ENCODE measurements at regions not wholly inside any gene's neighbourhood (a gene's known extent, or its start where the extent isn't known, plus 50 kb on each side); places are given as distances from the start of the nearest gene placed in this dataset.

GRCh38 chr20:40054311-40054710 lies 634.7 kb downstream of the MAFB start:
- H3K4me2 ChIP-seq (ENCODE audit: low read length) = no peak overlapping the region
- H3K27ac ChIP-seq (ENCODE audit: low read length) = no peak overlapping the region
- no peak overlapping the region for H3K9ac ChIP-seq (ENCODE audit: low read length)
- no peak for TF ChIP-seq EZH2phosphoT487 (IDR thresholded peaks at IDR 0.05; ENCODE audit: low read depth)
- no peak for TF ChIP-seq CTCF (IDR thresholded peaks at IDR 0.05; ENCODE audit: low read depth, low read length)
- H3K4me3 ChIP-seq (ENCODE audit: low read length) = no peak overlapping the region
- H3K9me3 ChIP-seq (ENCODE audit: insufficient read depth, low read length) = no peaks in the 10 kb centered on the region
- no peaks in the 10 kb centered on the region for H3K36me3 ChIP-seq (replicated peaks; ENCODE audit: low read depth, low read length)
- H2AFZ ChIP-seq (ENCODE audit: low read depth, low read length) = no peak overlapping the region
- no peaks in the 10 kb centered on the region for H3K4me1 ChIP-seq (ENCODE audit: low read length)
- no peaks in the 10 kb centered on the region for H3K27me3 ChIP-seq (ENCODE audit: low read depth, low read length)
- H3K79me2 ChIP-seq (ENCODE audit: low read length) = no peaks in the 10 kb centered on the region
- H4K20me1 ChIP-seq (ENCODE audit: insufficient read depth, low read length) = no peaks in the 10 kb centered on the region

- no peak overlapping the region for H2AFZ ChIP-seq (ENCODE audit: low read depth, low read length)
- TF ChIP-seq EZH2phosphoT487 (IDR thresholded peaks at IDR 0.05; ENCODE audit: low read depth) = no peak
- no peak for TF ChIP-seq CTCF (IDR thresholded peaks at IDR 0.05; ENCODE audit: low read depth, low read length)
- H3K9ac ChIP-seq (ENCODE audit: low read length) = no peak overlapping the region
- no peaks in the 10 kb centered on the region for H3K9me3 ChIP-seq (ENCODE audit: insufficient read depth, low read length)
- H4K20me1 ChIP-seq (ENCODE audit: insufficient read depth, low read length) = no peaks in the 10 kb centered on the region
- no peaks in the 10 kb centered on the region for H3K36me3 ChIP-seq (replicated peaks; ENCODE audit: low read depth, low read length)
- H3K4me3 ChIP-seq (ENCODE audit: low read length) = no peak overlapping the region
- no peaks in the 10 kb centered on the region for H3K79me2 ChIP-seq (ENCODE audit: low read length)
- no peaks in the 10 kb centered on the region for H3K27me3 ChIP-seq (ENCODE audit: low read depth, low read length)
- no peak overlapping the region for H3K27ac ChIP-seq (ENCODE audit: low read length)
- H3K4me1 ChIP-seq (ENCODE audit: low read length) = no peaks in the 10 kb centered on the region
- no peak overlapping the region for H3K4me2 ChIP-seq (ENCODE audit: low read length)
These were observed 638.4 kb downstream of the MAFB start for GRCh38 chr20:40050596-40050995.

- H3K79me2 ChIP-seq (ENCODE audit: low read length) = no peaks in the 10 kb centered on the region
- no peak overlapping the region for H3K4me2 ChIP-seq (ENCODE audit: low read length)
- H2AFZ ChIP-seq (ENCODE audit: low read depth, low read length) = no peak overlapping the region
- H3K4me1 ChIP-seq (ENCODE audit: low read length) = no peaks in the 10 kb centered on the region
- H3K36me3 ChIP-seq (replicated peaks; ENCODE audit: low read depth, low read length) = no peaks in the 10 kb centered on the region
- no peak overlapping the region for H3K4me3 ChIP-seq (ENCODE audit: low read length)
- no peaks in the 10 kb centered on the region for H3K27me3 ChIP-seq (ENCODE audit: low read depth, low read length)
- no peak for TF ChIP-seq EZH2phosphoT487 (IDR thresholded peaks at IDR 0.05; ENCODE audit: low read depth)
- TF ChIP-seq CTCF (IDR thresholded peaks at IDR 0.05; ENCODE audit: low read depth, low read length) = no peak
- H3K27ac ChIP-seq (ENCODE audit: low read length) = no peak overlapping the region
- no peaks in the 10 kb centered on the region for H3K9me3 ChIP-seq (ENCODE audit: insufficient read depth, low read length)
- no peak overlapping the region for H3K9ac ChIP-seq (ENCODE audit: low read length)
- no peaks in the 10 kb centered on the region for H4K20me1 ChIP-seq (ENCODE audit: insufficient read depth, low read length)
These were observed 639.2 kb downstream of the MAFB start for GRCh38 chr20:40049854-40050253.

- H3K9ac ChIP-seq (ENCODE audit: low read length) = no peak overlapping the region
- H3K36me3 ChIP-seq (replicated peaks; ENCODE audit: low read depth, low read length) = no peaks in the 10 kb centered on the region
- TF ChIP-seq EZH2phosphoT487 (IDR thresholded peaks at IDR 0.05; ENCODE audit: low read depth) = no peak
- no peak for TF ChIP-seq CTCF (IDR thresholded peaks at IDR 0.05; ENCODE audit: low read depth, low read length)
- no peak overlapping the region for H2AFZ ChIP-seq (ENCODE audit: low read depth, low read length)
- no peaks in the 10 kb centered on the region for H3K4me1 ChIP-seq (ENCODE audit: low read length)
- H3K4me2 ChIP-seq (ENCODE audit: low read length) = no peak overlapping the region
- no peak overlapping the region for H3K4me3 ChIP-seq (ENCODE audit: low read length)
- no peak overlapping the region for H3K27ac ChIP-seq (ENCODE audit: low read length)
- no peaks in the 10 kb centered on the region for H4K20me1 ChIP-seq (ENCODE audit: insufficient read depth, low read length)
- H3K79me2 ChIP-seq (ENCODE audit: low read length) = no peaks in the 10 kb centered on the region
- H3K9me3 ChIP-seq (ENCODE audit: insufficient read depth, low read length) = no peaks in the 10 kb centered on the region
- no peaks in the 10 kb centered on the region for H3K27me3 ChIP-seq (ENCODE audit: low read depth, low read length)
These were observed 642.3 kb downstream of the MAFB start for GRCh38 chr20:40046703-40047102.
